Adrenal gland (tissue), 9 donors: ENCODE measurements at regions not wholly inside any gene's neighbourhood (a gene's known extent, or its start where the extent isn't known, plus 50 kb on each side); places are given as distances from the start of the nearest gene placed in this dataset.

Source experiments
- DNase-seq, 7 donors: peaks; one replicate each; pipeline ENCODE4 v3.0.0-alpha.2; 2019 to 2020
- H3K27ac ChIP-seq, 5 donors: fragments of 200-600 bp; sonication (generic) in 4 of 5; 1 replicate in 3 of 5; 2 replicates in 2 of 5; pipeline versions ENCODE4 v1.5.1 to v1.8.0; 2016 to 2020; ENCODE audit warnings: mild to moderate bottlenecking in 1 of 5
- H3K27me3 ChIP-seq: fragments of 200-600 bp; 2 replicates; pipeline ENCODE4 v1.8.0; 2021
- H3K36me3 ChIP-seq, 2 donors: fragments of 200-600 bp; replicated peaks in 1 of 2; 1 replicate in 1 of 2; 2 replicates in 1 of 2; pipeline versions ENCODE4 v1.5.1 to v1.8.0; 2018 to 2022
- H3K4me1 ChIP-seq, 2 donors: fragments of 200-600 bp; replicated peaks in 1 of 2; 1 replicate in 1 of 2; 2 replicates in 1 of 2; pipeline versions ENCODE4 v1.5.1 to v1.8.0; 2018 to 2021
- H3K4me3 ChIP-seq, 4 donors: fragments of 200-600 bp; sonication (generic) in 3 of 4; one replicate each; pipeline ENCODE4 v1.5.1; 2016 to 2018
- H3K9me3 ChIP-seq, 3 donors: fragments of 200-600 bp; sonication (generic) in 1 of 3; replicated peaks in 1 of 3; 1 replicate in 2 of 3; 2 replicates in 1 of 3; pipeline versions ENCODE4 v1.5.1 to v1.8.0; 2016 to 2021
- CTCF ChIP-seq, 6 experiments: fragments of 450-650 bp in 4 of 6; fragments of 200-600 bp in 2 of 6; sonication (generic) in 1 of 6; IDR thresholded peaks; 1 replicate in 5 of 6; 2 replicates in 1 of 6; pipeline versions ENCODE4 v1.5.1 to v1.8.0; 2016 to 2021; ENCODE audit warnings: antibody characterized with exemption in 6 of 6, mild to moderate bottlenecking in 2 of 6, moderate library complexity in 1 of 6
- POLR2A ChIP-seq, 2 donors: fragments of 450-650 bp; IDR thresholded peaks; one replicate each; pipeline ENCODE4 v1.6.1; 2017; ENCODE audit warnings: antibody characterized with exemption in 2 of 2, mild to moderate bottlenecking in 2 of 2, moderate library complexity in 1 of 2
- WGBS, 4 donors: extraction: QIAGEN DNeasy Blood & Tissue Kit in 2 of 4; methylation state at CpG; one replicate each; pipeline versions ENCODE4 v1.1.5 to v1.1.7; 2013 to 2017; 5-methylcytosine and 5-hydroxymethylcytosine counted together
- intact Hi-C, 2 donors: fragments of 100-400 bp; cut with DNase I; formaldehyde crosslinking; loops; one replicate each; pipeline versions ENCODE4 v1.14.1 to v1.15.0; 2022 to 2023
- donor health status: healthy with polysubstance abuse.
- donor health status: Bipolar disorder and iron deficiency.
- donor health status: DM: yes; HTN: yes; CAD: no.
- donor health status: DM: no; HTN: no; CAD: no.
- donor health status: DM: no; HTN: no; CAD: no.

GRCh38 chr1:56413671-56414199, 165.6 kb downstream of the PLPP3 start:
- Histone ChIP-seq H3K4me3 (no peak overlapping the region), H3K27me3 (no peaks in the 10 kb centered on the region), H3K27ac (peak overlapping the region in 1 of 5 donors; percentile 57), H3K9me3 (no peaks in the 10 kb centered on the region), H3K36me3 (no peaks in the 10 kb centered on the region), H3K4me1 (peaks cover 0 to 7% of the 10 kb centered on the region in 2 donors)
- 69 to 76% (median 74%) methylated on average over 7 of the region's 7 CpGs for WGBS, 4 donors
- intact Hi-C loops: no loop called here
- TF ChIP-seq CTCF (IDR thresholded peaks at IDR 0.05): no peak
- no peak for TF ChIP-seq POLR2A (IDR thresholded peaks at IDR 0.05)
- DNase-seq: no peak

DNA sequence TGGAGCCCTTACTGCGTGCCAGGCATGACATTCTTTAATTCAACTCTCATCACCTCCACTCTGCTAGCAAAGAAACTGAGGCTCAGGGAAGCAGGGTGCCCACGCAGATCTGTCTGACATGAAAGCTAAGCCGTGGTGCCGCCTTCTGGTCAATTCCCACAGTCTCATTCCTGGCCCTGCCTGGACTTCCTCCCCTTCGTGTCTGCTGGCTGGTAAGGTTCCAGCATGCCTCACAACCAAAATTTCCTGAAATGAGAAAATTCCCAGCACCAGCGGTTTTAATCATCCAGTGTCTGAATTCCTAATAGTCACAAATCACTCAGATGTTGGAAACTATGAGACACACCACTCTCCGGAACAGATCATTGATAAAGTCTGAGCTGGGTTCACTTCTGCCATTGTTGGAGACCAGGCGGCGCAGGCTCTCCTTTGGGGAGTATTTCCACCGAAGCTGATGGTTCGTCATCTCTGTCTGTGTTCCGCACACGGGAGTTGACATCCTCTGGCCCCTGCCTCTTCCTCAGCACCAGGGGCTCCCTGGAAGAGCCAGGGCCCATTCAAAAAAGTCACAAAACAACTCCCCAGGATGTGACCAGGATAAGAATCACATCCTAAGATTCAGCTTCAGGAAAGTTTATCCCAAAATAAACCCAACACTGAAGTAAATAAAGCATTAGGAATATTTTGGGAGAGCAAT, 167.7 kb downstream of the PLPP3 start:
- Histone ChIP-seq H3K27ac (peak overlapping the region in 2 of 5 donors; percentile 25 to 52), H3K36me3 (no peaks in the 10 kb centered on the region), H3K4me3 (no peak overlapping the region), H3K27me3 (no peaks in the 10 kb centered on the region), H3K4me1 (no peaks in the 10 kb centered on the region), H3K9me3 (no peaks in the 10 kb centered on the region)
- intact Hi-C loops: no loop called here
- 69 to 86% (median 76%) methylated on average over 11 to 13 of the region's 13 CpGs for WGBS, 4 donors
- peak in 5 of 7 donors; percentile 27 to 77 (median 34) for DNase-seq
- TF ChIP-seq CTCF (IDR thresholded peaks at IDR 0.05): peak in 2 of 6 experiments; percentile 22 to 31
- TF ChIP-seq POLR2A (IDR thresholded peaks at IDR 0.05): no peak

DNA sequence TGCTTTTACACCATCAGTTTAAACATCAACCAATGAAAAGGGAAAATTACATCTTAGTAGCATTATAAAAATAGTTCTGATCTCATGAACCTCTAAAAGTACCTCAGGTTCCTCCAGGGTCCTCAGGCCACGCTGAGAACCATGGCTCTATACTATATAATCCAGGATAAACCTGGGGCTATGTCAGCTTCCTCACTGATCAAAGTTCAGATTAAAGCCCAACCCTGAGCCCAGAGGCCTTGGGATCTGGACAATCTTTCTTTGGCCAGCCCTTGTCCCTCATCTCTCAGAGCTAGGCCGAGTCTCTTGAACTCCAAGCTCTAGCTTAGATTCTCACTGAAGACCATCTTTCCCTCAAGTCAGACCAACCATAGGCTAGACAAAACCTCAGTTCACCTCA, 168.3 kb downstream of the PLPP3 start:
- Histone ChIP-seq H3K27ac (peak overlapping the region in 2 of 5 donors; percentile 25 to 52), H3K4me1 (no peaks in the 10 kb centered on the region), H3K9me3 (no peaks in the 10 kb centered on the region), H3K27me3 (no peaks in the 10 kb centered on the region), H3K36me3 (no peaks in the 10 kb centered on the region), H3K4me3 (no peak overlapping the region)
- intact Hi-C loops: no loop called here
- no peak for TF ChIP-seq POLR2A (IDR thresholded peaks at IDR 0.05)
- no peak for TF ChIP-seq CTCF (IDR thresholded peaks at IDR 0.05)
- WGBS, 4 donors: 84 to 95% (median 89%) methylated on average over 2 of the region's 2 CpGs
- DNase-seq: no peak

DNA sequence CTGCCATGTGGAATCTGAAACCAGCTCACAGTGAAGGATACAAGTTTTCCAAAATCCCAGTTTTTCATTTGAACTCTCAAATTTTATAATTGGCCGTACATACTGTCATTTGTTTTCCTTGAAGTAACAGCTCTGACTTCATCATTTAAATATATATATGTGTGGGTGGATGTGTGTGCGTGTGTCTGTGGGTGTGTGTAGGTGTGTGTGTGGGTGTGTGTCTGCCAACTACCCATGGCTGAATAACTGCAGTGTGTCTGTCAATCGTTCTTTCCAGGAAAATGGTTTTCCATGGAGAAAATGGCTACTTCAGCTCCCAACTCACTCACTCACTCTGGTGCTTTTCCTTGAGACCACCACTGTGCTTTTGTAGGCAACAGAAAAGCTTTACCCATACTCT, 169.0 kb downstream of the PLPP3 start:
- no peak for TF ChIP-seq CTCF (IDR thresholded peaks at IDR 0.05)
- TF ChIP-seq POLR2A (IDR thresholded peaks at IDR 0.05): no peak
- DNase-seq: no peak
- no peaks in the 10 kb centered on the region for H3K36me3 ChIP-seq
- H3K27me3 ChIP-seq: no peaks in the 10 kb centered on the region
- H3K27ac ChIP-seq: no peak overlapping the region
- no peak overlapping the region for H3K4me3 ChIP-seq
- intact Hi-C loops: no loop called here
- H3K4me1 ChIP-seq: no peaks in the 10 kb centered on the region
- WGBS, 4 donors: 82 to 86% (median 85%) methylated on average over 3 of the region's 3 CpGs
- no peaks in the 10 kb centered on the region for H3K9me3 ChIP-seq
